Rectal smooth muscle tissue (tissue), 1 donor: ENCODE measurements at regions not wholly inside any gene's neighbourhood (a gene's known extent, or its start where the extent isn't known, plus 50 kb on each side); places are given as distances from the start of the nearest gene placed in this dataset.
"Not testable (repeated sequence)": the region's sequence is repeated elsewhere in the genome, so short reads cannot be mapped to it uniquely, and the experiment has no call there.

Experiments used
- H3K27ac ChIP-seq: one replicate; pipeline ENCODE4 v1.7.0; 2013; ENCODE audit warnings: low read depth, low read length, inconsistent platforms
- H3K27me3 ChIP-seq: one replicate; pipeline ENCODE4 v1.7.0; 2013; ENCODE audit warnings: low read length; ENCODE audit not compliant: control insufficient read depth, insufficient read depth
- H3K36me3 ChIP-seq: one replicate; pipeline ENCODE4 v1.7.0; 2013; ENCODE audit warnings: low read length; ENCODE audit not compliant: control insufficient read depth, insufficient read depth
- H3K4me1 ChIP-seq: one replicate; pipeline ENCODE4 v1.7.0; 2013; ENCODE audit warnings: low read length; ENCODE audit not compliant: control insufficient read depth, insufficient read depth
- H3K4me3 ChIP-seq: one replicate; pipeline ENCODE4 v1.7.0; 2013; ENCODE audit warnings: low read length
- H3K9ac ChIP-seq: one replicate; pipeline ENCODE4 v1.7.0; 2013; ENCODE audit warnings: low read length

DNA sequence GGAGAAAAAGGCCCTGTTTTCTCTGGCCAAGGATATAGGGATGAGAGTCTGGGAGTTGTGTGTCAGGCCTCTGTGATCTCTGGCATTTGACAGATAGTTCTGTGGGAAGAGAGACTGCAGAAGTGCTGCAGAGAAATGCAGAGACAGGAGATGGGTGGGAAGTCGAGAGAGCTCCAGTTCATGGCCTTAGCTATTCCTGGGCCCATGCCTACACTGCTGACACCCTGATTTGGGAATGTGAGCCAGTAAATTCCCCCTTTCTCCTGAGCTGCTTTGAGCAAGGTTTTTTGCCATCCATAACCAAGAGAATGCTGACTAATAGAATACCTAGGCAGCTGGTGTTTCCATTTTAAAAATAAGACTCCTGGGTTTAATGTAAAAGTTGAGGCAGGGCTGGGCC lies 59.3 kb downstream of the EBLN2 start:
- no peaks in the 10 kb centered on the region for H3K36me3 ChIP-seq
- H3K9ac ChIP-seq: no peak overlapping the region
- no peak overlapping the region for H3K4me3 ChIP-seq
- H3K4me1 ChIP-seq: no peaks in the 10 kb centered on the region
- no peak overlapping the region for H3K27ac ChIP-seq
- no peaks in the 10 kb centered on the region for H3K27me3 ChIP-seq

DNA sequence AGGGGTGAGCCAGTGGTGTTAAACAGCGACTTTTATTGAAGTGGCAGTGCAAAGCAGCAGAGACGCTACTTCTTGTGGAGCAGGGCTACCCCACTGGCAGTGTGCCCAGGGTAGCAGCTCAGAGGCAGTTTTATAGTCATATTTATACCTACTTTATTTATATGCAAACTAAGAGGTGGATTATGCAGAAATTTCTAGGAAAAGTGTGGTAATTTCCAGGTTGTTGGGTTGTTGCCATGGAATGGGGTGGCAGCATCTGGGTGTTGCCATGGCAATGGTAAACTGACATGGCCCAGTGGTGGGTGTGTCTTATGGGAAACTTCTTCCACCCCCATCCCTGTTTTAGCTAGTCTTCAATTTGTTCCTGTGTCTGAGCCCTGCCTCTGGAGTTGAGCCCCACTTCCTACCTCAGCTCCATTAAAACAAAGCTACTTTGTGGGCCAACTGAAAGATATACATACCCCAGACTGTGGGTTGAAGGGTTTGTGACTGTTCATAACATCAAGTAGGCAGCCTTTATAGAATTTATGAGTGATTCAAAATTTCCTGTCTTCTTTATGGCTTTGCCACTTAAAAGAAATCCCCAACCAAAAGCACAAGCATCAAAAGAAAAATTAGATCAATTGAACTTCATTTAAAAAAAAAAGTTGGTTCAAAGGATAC lies 60.3 kb downstream of the EBLN2 start:
- Histone ChIP-seq H3K36me3 (no peaks in the 10 kb centered on the region), H3K9ac (no peak overlapping the region), H3K4me1 (no peaks in the 10 kb centered on the region), H3K4me3 (no peak overlapping the region), H3K27me3 (no peaks in the 10 kb centered on the region), H3K27ac (no peak overlapping the region)

DNA sequence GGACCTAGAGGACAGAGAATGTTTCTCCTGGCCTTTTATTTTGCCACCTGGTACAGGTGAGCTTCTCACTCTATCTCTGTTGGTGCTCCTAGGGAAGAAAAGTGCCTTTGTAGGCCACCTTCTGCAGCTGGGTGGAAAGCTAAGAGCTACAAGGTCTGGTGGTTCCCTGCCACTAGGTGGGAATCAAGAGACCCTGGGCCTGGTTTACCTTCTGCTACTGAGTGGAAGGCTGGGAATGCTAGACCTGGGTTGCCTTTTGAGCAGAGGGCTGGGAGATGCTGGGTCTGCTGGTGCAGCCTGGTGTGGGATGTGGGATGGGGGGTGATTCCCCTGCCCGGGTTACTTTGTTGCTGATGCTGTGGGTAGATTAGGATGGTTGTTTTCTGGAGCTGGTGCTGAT lies 72.6 kb downstream of the EBLN2 start:
- Histone ChIP-seq H3K27me3 (no peaks in the 10 kb centered on the region), H3K4me3 (no peak overlapping the region), H3K36me3 (no peaks in the 10 kb centered on the region), H3K9ac (no peak overlapping the region), H3K27ac (no peak overlapping the region), H3K4me1 (no peaks in the 10 kb centered on the region)

DNA sequence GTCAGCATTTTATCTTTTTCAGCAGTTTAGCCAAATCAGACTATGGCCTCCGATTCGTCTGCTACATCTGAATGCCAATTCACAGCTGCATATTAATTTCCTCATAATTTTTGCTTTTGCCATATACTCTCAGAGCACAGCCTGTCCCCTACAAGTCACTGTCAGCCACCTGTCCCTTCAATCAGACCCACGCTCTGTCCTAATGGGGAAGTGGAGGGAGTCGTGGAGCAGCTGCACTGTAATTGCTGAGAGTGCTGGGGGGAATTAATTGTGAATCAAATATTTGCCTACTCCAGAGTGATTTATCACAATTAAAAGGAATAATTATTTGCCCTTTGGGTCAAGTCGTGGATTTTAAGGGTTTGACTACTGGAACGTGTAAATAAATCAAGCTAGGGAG lies 75.5 kb downstream of the EBLN2 start:
- Histone ChIP-seq H3K4me1 (no peaks in the 10 kb centered on the region), H3K9ac (no peak overlapping the region), H3K36me3 (no peaks in the 10 kb centered on the region), H3K4me3 (no peak overlapping the region), H3K27ac (no peak overlapping the region), H3K27me3 (no peaks in the 10 kb centered on the region)

DNA sequence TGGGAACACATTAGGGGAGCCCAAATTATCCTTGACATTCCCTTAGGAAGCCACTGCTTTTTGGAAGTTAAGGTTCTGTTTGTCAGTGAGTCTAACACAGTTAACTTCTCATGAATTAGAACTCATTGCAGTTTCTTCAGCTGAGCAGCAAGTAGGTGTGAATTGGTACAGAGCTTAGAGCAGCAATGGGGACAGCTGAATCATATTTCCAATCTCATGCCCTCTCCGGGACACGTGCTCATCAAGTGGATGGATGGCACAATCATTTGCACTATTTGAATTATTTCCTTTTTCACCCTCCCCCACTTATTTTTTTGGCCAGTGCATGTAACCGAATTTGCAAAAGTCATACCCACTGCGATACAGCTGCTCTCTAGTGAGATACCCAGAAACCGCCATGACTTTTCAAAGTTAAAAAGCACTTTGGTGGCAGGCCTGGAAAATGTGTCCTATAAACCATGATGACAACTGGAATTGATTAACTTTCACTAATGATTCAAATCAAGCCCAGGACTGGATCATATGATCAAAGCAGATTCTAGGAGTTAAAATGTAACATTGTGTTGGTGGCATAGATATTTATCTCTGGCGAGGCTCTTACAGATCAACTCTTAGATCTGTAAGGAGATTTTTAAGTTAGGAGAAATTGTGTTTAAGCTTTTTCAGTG lies 76.4 kb downstream of the EBLN2 start:
- Histone ChIP-seq H3K36me3 (no peaks in the 10 kb centered on the region), H3K4me3 (no peak overlapping the region), H3K27me3 (no peaks in the 10 kb centered on the region), H3K27ac (no peak overlapping the region), H3K4me1 (no peaks in the 10 kb centered on the region), H3K9ac (no peak overlapping the region)

DNA sequence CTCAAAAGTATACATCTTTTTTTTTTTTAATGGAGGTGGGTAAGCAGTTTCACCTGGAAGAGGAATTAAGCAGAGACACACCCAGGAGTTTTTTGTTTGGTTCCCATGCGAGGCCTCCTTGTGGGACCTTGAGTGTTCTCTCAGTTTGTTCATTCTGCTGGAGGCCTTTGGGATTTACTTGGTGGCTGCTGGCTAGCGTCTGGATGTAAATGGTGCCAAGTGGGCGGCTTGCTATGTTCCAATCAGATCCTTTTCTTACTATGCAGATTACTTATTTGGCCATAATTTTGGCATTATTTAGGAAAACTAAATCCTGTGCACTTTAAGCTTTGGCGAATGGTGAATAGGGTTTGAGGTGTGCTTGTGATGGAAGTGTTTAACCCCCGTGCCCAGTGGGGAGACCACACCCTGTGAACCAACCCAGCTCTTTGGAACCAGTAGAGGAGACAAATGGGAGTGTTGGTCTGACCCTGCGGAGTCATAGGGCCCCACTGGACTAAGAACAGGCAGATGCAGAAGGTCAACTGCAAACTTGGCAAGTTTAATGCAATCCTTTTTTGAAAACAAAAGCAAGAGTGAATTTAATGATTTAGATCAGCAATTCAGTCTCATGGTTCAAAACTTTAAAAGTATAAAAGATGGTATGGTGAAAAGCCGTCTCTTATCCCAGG lies 79.4 kb downstream of the EBLN2 start:
- Histone ChIP-seq H3K9ac (no peak overlapping the region), H3K27me3 (no peaks in the 10 kb centered on the region), H3K4me3 (no peak overlapping the region), H3K27ac (no peak overlapping the region), H3K4me1 (no peaks in the 10 kb centered on the region), H3K36me3 (no peaks in the 10 kb centered on the region)

DNA sequence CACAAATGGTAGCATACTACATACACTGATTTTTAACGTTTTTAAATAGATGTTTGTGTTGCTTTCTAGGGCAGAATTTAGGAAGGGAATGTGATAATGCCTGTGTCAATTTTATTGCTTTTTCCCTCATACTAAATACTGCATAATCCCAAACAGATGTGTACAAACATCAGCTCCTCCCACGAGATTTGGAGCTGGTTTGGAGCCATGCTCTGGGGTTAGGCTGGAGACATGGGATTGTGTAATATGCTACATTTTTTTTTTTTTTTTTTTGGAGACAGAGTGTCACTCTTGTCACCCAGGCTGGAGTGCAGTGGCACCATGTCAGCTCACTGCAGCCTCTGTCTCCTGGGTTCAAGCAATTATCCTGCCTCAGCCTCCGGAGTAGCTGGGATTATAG lies 80.1 kb downstream of the EBLN2 start:
- H3K27ac ChIP-seq: no peak overlapping the region
- no peaks in the 10 kb centered on the region for H3K4me1 ChIP-seq
- H3K9ac ChIP-seq: no peak overlapping the region
- H3K36me3 ChIP-seq: no peaks in the 10 kb centered on the region
- no peaks in the 10 kb centered on the region for H3K27me3 ChIP-seq
- no peak overlapping the region for H3K4me3 ChIP-seq

DNA sequence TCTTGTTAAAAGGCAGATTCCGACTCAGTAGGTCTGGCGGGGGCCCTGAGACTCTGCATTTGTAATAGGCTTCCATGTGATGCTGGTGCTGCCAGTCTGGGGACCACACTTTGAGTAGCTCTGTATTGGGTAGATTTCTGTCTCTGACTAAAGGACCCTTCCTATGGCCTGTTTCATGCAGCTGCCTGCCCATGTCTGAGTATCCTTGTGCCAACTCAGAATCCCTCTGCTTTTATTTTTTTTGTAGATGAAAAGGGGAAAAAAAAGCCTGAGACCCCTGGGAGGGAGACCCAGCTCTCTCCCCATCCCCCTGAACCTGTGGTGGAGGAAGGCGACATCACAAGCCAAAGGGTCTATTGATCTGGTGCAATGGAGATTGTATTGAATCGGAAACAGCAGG lies 81.9 kb downstream of the EBLN2 start:
- no peak overlapping the region for H3K4me3 ChIP-seq
- H3K36me3 ChIP-seq: no peaks in the 10 kb centered on the region
- H3K27me3 ChIP-seq: no peaks in the 10 kb centered on the region
- no peak overlapping the region for H3K27ac ChIP-seq
- H3K9ac ChIP-seq: no peak overlapping the region
- no peaks in the 10 kb centered on the region for H3K4me1 ChIP-seq

DNA sequence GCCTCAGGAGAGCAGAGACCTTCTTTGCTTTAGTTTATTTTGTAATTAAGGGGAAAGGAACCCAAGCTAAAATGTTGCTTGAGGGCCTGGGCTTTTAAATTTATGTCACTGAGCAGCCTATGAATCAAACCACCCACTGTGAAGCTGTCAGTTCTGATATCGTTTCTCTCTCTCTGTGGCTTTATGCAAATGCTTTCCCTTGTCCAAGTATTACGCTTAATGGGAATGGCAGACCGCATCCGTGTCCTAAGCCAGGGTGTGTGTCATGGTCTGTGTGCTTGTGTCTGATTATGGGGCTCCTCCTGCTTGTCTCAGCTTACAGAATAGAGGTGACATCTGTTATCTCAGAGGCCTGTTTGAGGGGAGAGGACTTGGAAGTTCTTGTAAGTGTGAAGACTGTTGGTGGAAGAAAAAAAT lies 82.4 kb downstream of the EBLN2 start:
- Histone ChIP-seq H3K4me3 (no peak overlapping the region), H3K27me3 (no peaks in the 10 kb centered on the region), H3K27ac (no peak overlapping the region), H3K36me3 (no peaks in the 10 kb centered on the region), H3K9ac (no peak overlapping the region), H3K4me1 (no peaks in the 10 kb centered on the region)

DNA sequence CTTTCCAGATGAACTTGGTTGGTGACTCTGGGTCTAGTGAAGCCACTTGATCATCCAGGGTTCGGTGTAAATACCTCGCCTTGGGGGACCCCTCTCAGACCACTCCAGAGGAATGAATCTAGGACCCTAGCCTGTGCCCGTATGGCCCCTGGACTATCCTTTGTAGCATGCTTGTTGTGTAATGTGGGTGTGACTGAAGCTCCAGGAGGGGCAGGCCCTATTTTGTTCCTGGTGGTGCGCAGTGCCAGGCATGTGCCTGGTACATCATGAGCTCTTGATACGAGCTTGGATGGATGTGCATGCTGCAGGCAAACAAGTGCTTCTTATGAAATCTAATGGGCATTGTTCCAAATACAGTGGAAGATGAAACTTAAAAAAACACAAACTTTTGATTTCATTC lies 82.8 kb downstream of the EBLN2 start:
- Histone ChIP-seq H3K36me3 (no peaks in the 10 kb centered on the region), H3K9ac (no peak overlapping the region), H3K27ac (no peak overlapping the region), H3K4me3 (no peak overlapping the region), H3K27me3 (no peaks in the 10 kb centered on the region), H3K4me1 (no peaks in the 10 kb centered on the region)

DNA sequence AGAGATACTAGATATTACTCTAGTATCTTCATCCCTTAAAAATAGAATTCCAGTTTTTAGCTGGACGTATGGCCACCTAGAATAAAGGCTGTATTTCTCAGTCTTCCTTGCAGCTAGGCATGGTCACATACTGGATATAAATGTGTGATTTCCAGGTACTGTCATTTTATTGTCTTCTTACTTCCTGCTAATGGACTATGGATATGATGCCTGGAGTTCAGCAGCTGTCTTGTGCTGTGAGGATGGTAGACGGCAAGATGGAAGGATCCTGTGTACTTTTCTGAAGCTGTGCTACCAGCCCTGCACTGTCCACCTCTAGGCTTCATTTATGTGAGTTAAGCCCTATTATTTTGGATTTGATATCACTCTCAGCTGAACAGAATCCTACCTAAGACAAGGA lies 83.4 kb downstream of the EBLN2 start:
- Histone ChIP-seq H3K9ac (no peak overlapping the region), H3K4me1 (no peaks in the 10 kb centered on the region), H3K36me3 (no peaks in the 10 kb centered on the region), H3K27me3 (no peaks in the 10 kb centered on the region), H3K27ac (no peak overlapping the region), H3K4me3 (no peak overlapping the region)

DNA sequence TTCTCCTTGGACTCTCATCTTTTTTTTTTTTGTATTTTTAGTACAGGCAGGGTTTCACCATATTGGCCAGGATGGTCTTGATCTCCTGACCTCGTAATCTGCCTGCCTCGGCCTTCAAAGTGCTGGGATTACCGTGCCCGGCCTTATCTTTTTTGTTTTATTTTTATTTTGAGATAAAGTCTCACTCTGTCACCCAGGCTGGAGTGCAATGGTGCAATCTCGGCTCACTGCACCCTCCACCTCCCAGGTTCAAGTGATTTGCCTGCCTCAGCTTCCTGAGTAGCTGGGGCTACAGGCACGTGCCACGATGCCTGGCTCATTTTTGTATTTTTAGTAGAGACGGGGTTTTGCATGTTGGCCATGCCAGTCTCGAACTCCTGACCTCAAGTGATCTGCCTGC lies 86.0 kb downstream of the EBLN2 start:
- not testable (repeated sequence) for H3K4me3 ChIP-seq, H3K27ac ChIP-seq, H3K36me3 ChIP-seq, H3K9ac ChIP-seq, H3K4me1 ChIP-seq, H3K27me3 ChIP-seq

DNA sequence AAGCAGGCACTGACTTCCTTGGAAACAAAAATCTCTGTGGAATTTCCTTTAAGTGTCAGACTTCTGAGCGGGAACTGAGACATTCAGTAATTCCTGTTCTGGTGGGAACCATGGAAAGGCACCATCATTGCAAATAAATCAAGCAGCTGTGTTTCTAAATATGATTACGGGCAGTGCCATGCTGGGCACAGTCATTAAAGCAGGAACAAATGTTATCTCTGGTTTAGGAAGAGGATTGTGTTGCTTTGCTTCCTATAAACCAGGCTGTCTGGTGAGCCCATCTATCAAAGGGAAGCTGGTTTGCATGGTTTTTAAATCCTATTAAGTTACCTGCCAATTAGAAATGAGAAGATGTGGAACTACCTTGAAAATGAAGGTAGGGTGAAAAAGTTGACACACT lies 86.7 kb downstream of the EBLN2 start:
- Histone ChIP-seq H3K4me1 (no peaks in the 10 kb centered on the region), H3K4me3 (no peak overlapping the region), H3K36me3 (no peaks in the 10 kb centered on the region), H3K27ac (no peak overlapping the region), H3K9ac (no peak overlapping the region), H3K27me3 (no peaks in the 10 kb centered on the region)
